HFF-Myc (cell line): ENCODE measurements at regions not wholly inside any gene's neighbourhood (a gene's known extent, or its start where the extent isn't known, plus 50 kb on each side); places are given as distances from the start of the nearest gene placed in this dataset.
"Not testable (repeated sequence)": the region's sequence is repeated elsewhere in the genome, so short reads cannot be mapped to it uniquely, and the experiment has no call there.

Source experiments
- DNase-seq: peaks from one replicate; pipeline ENCODE4 v3.0.0-alpha.2; 2011; ENCODE audit warnings: low read depth; ENCODE audit errors: extremely low read depth
- H3K4me3 ChIP-seq: replicated peaks from 2 replicates; pipeline ENCODE4 v1.5.1; 2011; ENCODE audit warnings: low read depth, mild to moderate bottlenecking, control low read depth, low read length
- CTCF ChIP-seq: IDR thresholded peaks from 2 replicates; pipeline ENCODE4 v1.5.1; 2012; ENCODE audit warnings: mild to moderate bottlenecking, low read depth, low read length, control low read depth; ENCODE audit errors: missing control alignments

- no peak for TF ChIP-seq CTCF
- no peak overlapping the region for H3K4me3 ChIP-seq
- DNase-seq: no peak
Observed at GRCh38 chr4:138788857-138789256, 226.7 kb upstream of the NOCT start.

GRCh38 chr4:138788267-138788790 is 227.3 kb upstream of the NOCT start:
- DNase-seq: no peak
- TF ChIP-seq CTCF: no peak

GRCh38 chr4:138779761-138780160 is 235.8 kb upstream of the NOCT start:
- H3K4me3 ChIP-seq, DNase-seq: not testable (repeated sequence)

More at GRCh38 chr4:138788267-138788790, 227.3 kb upstream of the NOCT start:
- no peak overlapping the region for H3K4me3 ChIP-seq

GRCh38 chr4:138775890-138776289 is 239.7 kb upstream of the NOCT start:
- TF ChIP-seq CTCF: no peak
- no peak overlapping the region for H3K4me3 ChIP-seq
- no peak for DNase-seq

GRCh38 chr4:138775489-138775888 is 240.1 kb upstream of the NOCT start:
- TF ChIP-seq CTCF: no peak
- DNase-seq: no peak
- no peak overlapping the region for H3K4me3 ChIP-seq

- DNase-seq: no peak
- TF ChIP-seq CTCF: no peak
- H3K4me3 ChIP-seq: no peak overlapping the region
Observed at GRCh38 chr4:138774940-138775339, 240.6 kb upstream of the NOCT start.

- H3K4me3 ChIP-seq, DNase-seq: not testable (repeated sequence)
Observed at GRCh38 chr4:138774125-138774524, 241.5 kb upstream of the NOCT start.

- no peak overlapping the region for H3K4me3 ChIP-seq
- no peak for DNase-seq
- TF ChIP-seq CTCF: no peak
Observed at GRCh38 chr4:138773321-138773720, 242.3 kb upstream of the NOCT start.
